Vagina (tissue), 2 donors: ENCODE measurements at regions not wholly inside any gene's neighbourhood (a gene's known extent, or its start where the extent isn't known, plus 50 kb on each side); places are given as distances from the start of the nearest gene placed in this dataset.
"Not testable (repeated sequence)": the region's sequence is repeated elsewhere in the genome, so short reads cannot be mapped to it uniquely, and the experiment has no call there.

Experiments used
- CTCF ChIP-seq, 3 experiments: fragments of 450-650 bp in 2 of 3; fragments of 200-600 bp in 1 of 3; sonication (generic) in 1 of 3; IDR thresholded peaks; one replicate each; pipeline ENCODE4 v1.5.1; 2017 to 2019; ENCODE audit warnings: antibody characterized with exemption in 3 of 3, mild to moderate bottlenecking in 2 of 3, moderate library complexity in 2 of 3
- POLR2A ChIP-seq, 2 donors: fragments of 450-650 bp; IDR thresholded peaks; one replicate each; pipeline ENCODE4 v1.6.1; 2017; ENCODE audit warnings: antibody characterized with exemption in 2 of 2, mild to moderate bottlenecking in 2 of 2, moderate library complexity in 2 of 2
- POLR2AphosphoS5 ChIP-seq, 2 donors: sonication (generic); formaldehyde crosslinking; IDR thresholded peaks; one replicate each; pipeline ENCODE4 v1.9.0; 2017; ENCODE audit warnings: antibody characterized with exemption in 2 of 2, mild to moderate bottlenecking in 2 of 2, low read depth in 1 of 2; ENCODE audit not compliant: insufficient read depth in 1 of 2

GRCh38 chr1:234814235-234814634, 204.3 kb upstream of the IRF2BP2 start:
- not testable (repeated sequence) for TF ChIP-seq CTCF (IDR thresholded peaks at IDR 0.05); POLR2A (IDR thresholded peaks at IDR 0.05); POLR2AphosphoS5 (IDR thresholded peaks at IDR 0.05; ENCODE audit: insufficient read depth in 1 of 2, low read depth in 1 of 2)
